HCT116 (cell line): ENCODE measurements at regions not wholly inside any gene's neighbourhood (a gene's known extent, or its start where the extent isn't known, plus 50 kb on each side); places are given as distances from the start of the nearest gene placed in this dataset.

ENCODE experiments used
- ATAC-seq: fragments of 200-7000 bp; cut with Tn5 transposase; 2 replicates; pipeline ENCODE4 v1.9.1; 2020; ENCODE audit warnings: mild to moderate bottlenecking, moderate library complexity
- BruUV-seq: library from RNA; stranded (reverse); fragments of 400-500 nt; replicated peaks from 2 replicates; lab custom pipeline; 2021; lab: Mats Ljungman, UMichigan
- CTCF ChIA-PET: fragments of 300-600 bp; sonication (Branson Sonifier 250); formaldehyde crosslinking; loops from one replicate; lab custom pipeline; 2021; ENCODE audit warnings: antibody characterized with exemption; lab: Charles Lee
- POLR2A ChIA-PET: fragments of 300-600, 350-600 bp; sonication (Branson Sonifier 250); formaldehyde crosslinking; loops from one replicate; lab custom pipeline; 2021; ENCODE audit warnings: antibody characterized with exemption; lab: Charles Lee
- RAD21 ChIA-PET, 2 experiments: fragments of 300-600 bp; sonication (Branson Sonifier 250); formaldehyde crosslinking; loops; one replicate each; lab custom pipeline; 2023; ENCODE audit warnings: low total read pairs in 2 of 2; ENCODE audit not compliant: uncharacterized antibody in 2 of 2, unreplicated experiment in 2 of 2, low non-redundant PET in 1 of 2; lab: Charles Lee
- DNase-seq: peaks from one replicate; pipeline ENCODE4 v3.0.0-alpha.2; 2010; ENCODE audit warnings: low read depth, low spot score
- H2AFZ ChIP-seq: fragments of 200-600 bp; shearing (Covaris generic), sonication (generic); 2 replicates; pipeline ENCODE4 v1.6.1; 2017; ENCODE audit warnings: low read depth, mixed run types, mixed read lengths, antibody characterized with exemption, low read length; ENCODE audit not compliant: poor library complexity, severe bottlenecking
- H3K27ac ChIP-seq: 2 replicates; pipeline ENCODE4 v1.5.1; 2012; ENCODE audit warnings: low read depth, low read length
- H3K27me3 ChIP-seq: fragments of 200-600 bp; sonication (generic); 2 replicates; pipeline ENCODE4 v1.6.1; 2016; ENCODE audit warnings: mixed run types, low read length, mixed read lengths; ENCODE audit not compliant: insufficient read depth
- H3K36me3 ChIP-seq, 2 experiments: fragments of 200-500 bp in 1 of 2; fragments of 200-600 bp in 1 of 2; sonication (Bioruptor generic) in 1 of 2; sonication (generic) in 1 of 2; 2 replicates each; pipeline versions ENCODE4 v1.5.1 to v1.6.1; 2014 to 2016; ENCODE audit warnings: low read length in 2 of 2, inconsistent platforms in 1 of 2, mixed read lengths in 1 of 2, mixed run types in 1 of 2; ENCODE audit not compliant: insufficient read depth in 2 of 2, control insufficient read depth in 1 of 2
- H3K4me1 ChIP-seq, 2 experiments: fragments of 200-600 bp in 1 of 2; sonication (generic) in 1 of 2; 2 replicates each; pipeline versions ENCODE4 v1.5.1 to v1.6.1; 2012 to 2017; ENCODE audit warnings: low read length in 2 of 2, inconsistent platforms in 1 of 2, mild to moderate bottlenecking in 1 of 2, mixed read lengths in 1 of 2, mixed run types in 1 of 2, moderate library complexity in 1 of 2; ENCODE audit not compliant: insufficient read depth in 2 of 2, control insufficient read depth in 1 of 2
- H3K4me2 ChIP-seq: fragments of 200-600 bp; sonication (generic); 2 replicates; pipeline ENCODE4 v1.6.1; 2017; ENCODE audit warnings: mixed run types, low read length, mixed read lengths
- H3K4me3 ChIP-seq, 2 experiments: fragments of 200-600 bp in 1 of 2; sonication (generic) in 1 of 2; replicated peaks in 1 of 2; 2 replicates each; pipeline ENCODE4 v1.5.1; 2011 to 2016; ENCODE audit warnings: low read length in 2 of 2, control low read depth in 1 of 2, low read depth in 1 of 2, mild to moderate bottlenecking in 1 of 2, mixed read lengths in 1 of 2, mixed run types in 1 of 2
- H3K79me2 ChIP-seq: fragments of 200-600 bp; sonication (generic); 2 replicates; pipeline ENCODE4 v1.6.1; 2017; ENCODE audit warnings: mild to moderate bottlenecking, mixed run types, low read length, moderate library complexity, mixed read lengths; ENCODE audit not compliant: insufficient read depth
- H3K9ac ChIP-seq: fragments of 200-600 bp; sonication (generic); 2 replicates; pipeline ENCODE4 v1.6.1; 2016; ENCODE audit warnings: low read length, mixed read lengths
- H3K9me2 ChIP-seq: fragments of 200-600 bp; sonication (generic), shearing (Covaris generic); 2 replicates; pipeline ENCODE4 v1.6.1; 2017; ENCODE audit warnings: mixed run types, mild to moderate bottlenecking, moderate library complexity; ENCODE audit not compliant: insufficient read depth
- H3K9me3 ChIP-seq, 2 experiments: fragments of 200-500 bp in 1 of 2; fragments of 200-600 bp in 1 of 2; sonication (Bioruptor generic) in 1 of 2; sonication (generic) in 1 of 2; 2 replicates each; pipeline ENCODE4 v1.6.1; 2014 to 2017; ENCODE audit warnings: low read length in 2 of 2, mixed read lengths in 2 of 2, inconsistent platforms in 1 of 2, low read depth in 1 of 2, mild to moderate bottlenecking in 1 of 2, mixed run types in 1 of 2, moderate library complexity in 1 of 2; ENCODE audit not compliant: control insufficient read depth in 1 of 2, insufficient read depth in 1 of 2
- H4K20me1 ChIP-seq: fragments of 200-600 bp; sonication (generic), shearing (Covaris generic); 2 replicates; pipeline ENCODE4 v1.6.1; 2017; ENCODE audit warnings: mixed run types, mild to moderate bottlenecking, moderate library complexity; ENCODE audit not compliant: insufficient read depth
- ATF3 ChIP-seq: IDR thresholded peaks from 2 replicates; pipeline ENCODE4 v1.6.1; 2012
- CBX3 ChIP-seq: IDR thresholded peaks from 2 replicates; pipeline ENCODE4 v1.6.1; 2012; ENCODE audit warnings: low read depth
- CEBPB ChIP-seq: IDR thresholded peaks from 2 replicates; pipeline ENCODE4 v1.6.1; 2012; ENCODE audit warnings: low read depth
- EGR1 ChIP-seq: IDR thresholded peaks from 2 replicates; pipeline ENCODE4 v1.6.1; 2012; ENCODE audit warnings: low read depth
- EZH2 ChIP-seq: fragments of 200-600 bp; sonication (generic); IDR thresholded peaks from 2 replicates; pipeline ENCODE4 v1.6.1; 2017; ENCODE audit warnings: antibody characterized with exemption, mixed run types
- EZH2phosphoT487 ChIP-seq: fragments of 200-600 bp; IDR thresholded peaks from 2 replicates; pipeline ENCODE4 v1.6.1; 2018; ENCODE audit warnings: antibody characterized with exemption, borderline replicate concordance
- FOSL1 ChIP-seq: IDR thresholded peaks from 2 replicates; pipeline ENCODE4 v1.6.1; 2012; ENCODE audit warnings: low read depth
- JUND ChIP-seq: IDR thresholded peaks from 2 replicates; pipeline ENCODE4 v1.6.1; 2012
- POLR2A ChIP-seq: IDR thresholded peaks from 2 replicates; pipeline ENCODE4 v1.7.0; 2011; ENCODE audit warnings: borderline replicate concordance; ENCODE audit not compliant: insufficient read depth, insufficient read length; ENCODE audit errors: extremely low read depth
- POLR2AphosphoS5 ChIP-seq: IDR thresholded peaks from 2 replicates; pipeline ENCODE4 v1.6.1; 2011; ENCODE audit warnings: mild to moderate bottlenecking, low read depth, low read length, moderate library complexity
- RAD21 ChIP-seq: IDR thresholded peaks from 2 replicates; pipeline ENCODE4 v1.6.1; 2012; ENCODE audit warnings: low read depth, mild to moderate bottlenecking
- SIN3A ChIP-seq: IDR thresholded peaks from 2 replicates; pipeline ENCODE4 v1.6.1; 2012; ENCODE audit warnings: low read depth
- SP1 ChIP-seq: IDR thresholded peaks from 2 replicates; pipeline ENCODE4 v1.6.1; 2012; ENCODE audit warnings: low read depth
- SRF ChIP-seq: IDR thresholded peaks from 2 replicates; pipeline ENCODE4 v1.6.1; 2012; ENCODE audit warnings: low read depth
- TCF7L2 ChIP-seq: IDR thresholded peaks from 2 replicates; pipeline ENCODE4 v1.7.0; 2011; ENCODE audit warnings: borderline replicate concordance, inconsistent platforms; ENCODE audit not compliant: insufficient read depth, insufficient read length; ENCODE audit errors: extremely low read depth
- YY1 ChIP-seq: IDR thresholded peaks from 2 replicates; pipeline ENCODE4 v1.6.1; 2011; ENCODE audit warnings: low read length, low read depth, moderate library complexity, mild to moderate bottlenecking; ENCODE audit not compliant: insufficient replicate concordance; ENCODE audit errors: extremely low read depth
- ZFX ChIP-seq: fragments of 450-650 bp; IDR thresholded peaks from 2 replicates; pipeline ENCODE4 v1.6.1; 2017
- ZNF274 ChIP-seq: fragments of 200-500 bp; sonication (Bioruptor generic); IDR thresholded peaks from 2 replicates; pipeline ENCODE4 v1.6.1; 2014; ENCODE audit warnings: mild to moderate bottlenecking, low read depth, low read length, inconsistent platforms
- intact Hi-C: fragments of 100-400 bp; cut with micrococcal nuclease; formaldehyde crosslinking; loops from 2 replicates; pipeline ENCODE4 v1.10.0; 2022
- TF ChIP-seq, protein P1 (sequence below): IDR thresholded peaks from 2 replicates; pipeline ENCODE4 v1.6.1; 2012
- TF ChIP-seq, protein P2 (sequence below): IDR thresholded peaks from 2 replicates; pipeline ENCODE4 v1.6.1; 2012; ENCODE audit warnings: low read depth

GRCh38 chr12:84336231-84336630 is 576.4 kb downstream of the SLC6A15 start:
- ChIA-PET RAD21 (no interaction called here), POLR2A (no interaction called here), CTCF (no interaction called here)
- Histone ChIP-seq H3K36me3 (no peaks in the 10 kb centered on the region), H3K27ac (no peak overlapping the region), H2AFZ (no peak overlapping the region), H3K9me3 (no peaks in the 10 kb centered on the region), H3K4me1 (no peaks in the 10 kb centered on the region), H3K4me3 (no peak overlapping the region), H3K27me3 (no peaks in the 10 kb centered on the region), H3K9me2 (no peaks in the 10 kb centered on the region), H4K20me1 (no peaks in the 10 kb centered on the region), H3K9ac (no peak overlapping the region), H3K79me2 (no peaks in the 10 kb centered on the region)
- DNase-seq = no peak
- intact Hi-C loops = no loop called here
- TF ChIP-seq EZH2phosphoT487 (no peak), CBX3 (no peak), TCF7L2 (no peak), POLR2A (no peak), CEBPB (no peak), SRF (no peak), ZNF274 (no peak), JUND (no peak), POLR2AphosphoS5 (no peak), SP1 (no peak), FOSL1 (no peak), ZFX (no peak)
- TF ChIP-seq, protein P1, sequence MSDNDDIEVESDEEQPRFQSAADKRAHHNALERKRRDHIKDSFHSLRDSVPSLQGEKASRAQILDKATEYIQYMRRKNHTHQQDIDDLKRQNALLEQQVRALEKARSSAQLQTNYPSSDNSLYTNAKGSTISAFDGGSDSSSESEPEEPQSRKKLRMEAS = no peak
- TF ChIP-seq, all 23 proteins: peak for 0
- no peak overlapping the region for H3K4me2 ChIP-seq
- no TSS peak for BruUV-seq
- ATAC-seq = no peak

- Histone ChIP-seq H3K27me3 (no peaks in the 10 kb centered on the region), H3K9ac (no peak overlapping the region), H3K9me3 (no peaks in the 10 kb centered on the region), H2AFZ (no peak overlapping the region), H3K36me3 (no peaks in the 10 kb centered on the region), H3K9me2 (no peaks in the 10 kb centered on the region), H3K79me2 (no peaks in the 10 kb centered on the region), H3K4me3 (no peak overlapping the region), H3K4me2 (no peak overlapping the region), H4K20me1 (no peaks in the 10 kb centered on the region), H3K4me1 (no peaks in the 10 kb centered on the region), H3K27ac (no peak overlapping the region)
- no peak for DNase-seq
- POLR2A ChIA-PET = no interaction called here
- RAD21 ChIA-PET = no interaction called here
- no peak for ATAC-seq
- no TSS peak for BruUV-seq
- CTCF ChIA-PET = no interaction called here
- intact Hi-C loops = no loop called here
- TF ChIP-seq ZNF274 (no peak), EZH2 (no peak), TCF7L2 (no peak), YY1 (no peak), RAD21 (no peak), POLR2A (no peak), SRF (no peak), SIN3A (no peak), ZFX (no peak), CEBPB (no peak), ATF3 (no peak), EGR1 (no peak)
- TF ChIP-seq, protein P2, sequence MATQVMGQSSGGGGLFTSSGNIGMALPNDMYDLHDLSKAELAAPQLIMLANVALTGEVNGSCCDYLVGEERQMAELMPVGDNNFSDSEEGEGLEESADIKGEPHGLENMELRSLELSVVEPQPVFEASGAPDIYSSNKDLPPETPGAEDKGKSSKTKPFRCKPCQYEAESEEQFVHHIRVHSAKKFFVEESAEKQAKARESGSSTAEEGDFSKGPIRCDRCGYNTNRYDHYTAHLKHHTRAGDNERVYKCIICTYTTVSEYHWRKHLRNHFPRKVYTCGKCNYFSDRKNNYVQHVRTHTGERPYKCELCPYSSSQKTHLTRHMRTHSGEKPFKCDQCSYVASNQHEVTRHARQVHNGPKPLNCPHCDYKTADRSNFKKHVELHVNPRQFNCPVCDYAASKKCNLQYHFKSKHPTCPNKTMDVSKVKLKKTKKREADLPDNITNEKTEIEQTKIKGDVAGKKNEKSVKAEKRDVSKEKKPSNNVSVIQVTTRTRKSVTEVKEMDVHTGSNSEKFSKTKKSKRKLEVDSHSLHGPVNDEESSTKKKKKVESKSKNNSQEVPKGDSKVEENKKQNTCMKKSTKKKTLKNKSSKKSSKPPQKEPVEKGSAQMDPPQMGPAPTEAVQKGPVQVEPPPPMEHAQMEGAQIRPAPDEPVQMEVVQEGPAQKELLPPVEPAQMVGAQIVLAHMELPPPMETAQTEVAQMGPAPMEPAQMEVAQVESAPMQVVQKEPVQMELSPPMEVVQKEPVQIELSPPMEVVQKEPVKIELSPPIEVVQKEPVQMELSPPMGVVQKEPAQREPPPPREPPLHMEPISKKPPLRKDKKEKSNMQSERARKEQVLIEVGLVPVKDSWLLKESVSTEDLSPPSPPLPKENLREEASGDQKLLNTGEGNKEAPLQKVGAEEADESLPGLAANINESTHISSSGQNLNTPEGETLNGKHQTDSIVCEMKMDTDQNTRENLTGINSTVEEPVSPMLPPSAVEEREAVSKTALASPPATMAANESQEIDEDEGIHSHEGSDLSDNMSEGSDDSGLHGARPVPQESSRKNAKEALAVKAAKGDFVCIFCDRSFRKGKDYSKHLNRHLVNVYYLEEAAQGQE = no peak
- TF ChIP-seq, protein P1 = no peak
Observed at GRCh38 chr12:84329938-84330337, 582.7 kb downstream of the SLC6A15 start.
